Embryonic facial prominence (tissue), 1 donor: ENCODE measurements at regions not wholly inside any gene's neighbourhood (a gene's known extent, or its start where the extent isn't known, plus 50 kb on each side); places are given as distances from the start of the nearest gene placed in this dataset.

Experiments
- DNase-seq: peaks from one replicate; pipeline ENCODE4 v3.0.0-alpha.2; 2016; ENCODE audit errors: extremely low spot score

GRCh38 chr5:163622799-163623198, 117.4 kb downstream of the MAT2B start:
- no peak for DNase-seq

GRCh38 chr5:163623524-163623923, 118.1 kb downstream of the MAT2B start:
- DNase-seq: no peak

- no peak for DNase-seq
Measured at GRCh38 chr5:163623986-163624385, 118.6 kb downstream of the MAT2B start.

GRCh38 chr5:163624431-163624830, 119.0 kb downstream of the MAT2B start:
- no peak for DNase-seq

GRCh38 chr5:163626904-163627434, 121.5 kb downstream of the MAT2B start:
- no peak for DNase-seq

- no peak for DNase-seq
Measured at GRCh38 chr5:163631856-163632255, 126.4 kb downstream of the MAT2B start.

- no peak for DNase-seq
Measured at GRCh38 chr5:163633926-163634460, 128.6 kb downstream of the MAT2B start.

GRCh38 chr5:163635631-163636030, 130.2 kb downstream of the MAT2B start:
- DNase-seq: no peak

GRCh38 chr5:163642904-163643303, 137.5 kb downstream of the MAT2B start:
- DNase-seq: no peak

GRCh38 chr5:163645421-163646416, 140.3 kb downstream of the MAT2B start:
- no peak for DNase-seq

GRCh38 chr5:163649514-163649913, 144.1 kb downstream of the MAT2B start:
- no peak for DNase-seq

- no peak for DNase-seq
Measured at GRCh38 chr5:163653526-163653925, 148.1 kb downstream of the MAT2B start.

- DNase-seq: no peak
Measured at GRCh38 chr5:163658702-163659567, 153.5 kb downstream of the MAT2B start.

GRCh38 chr5:163659568-163659902, 154.1 kb downstream of the MAT2B start:
- no peak for DNase-seq

GRCh38 chr5:163660486-163660885, 155.1 kb downstream of the MAT2B start:
- no peak for DNase-seq

- no peak for DNase-seq
Measured at GRCh38 chr5:163661360-163661759, 155.9 kb downstream of the MAT2B start.

GRCh38 chr5:163670036-163670435, 164.6 kb downstream of the MAT2B start:
- no peak for DNase-seq

GRCh38 chr5:163677092-163677491, 171.7 kb downstream of the MAT2B start:
- DNase-seq: no peak

- DNase-seq: no peak
Measured at GRCh38 chr5:163682234-163682633, 176.8 kb downstream of the MAT2B start.

- no peak for DNase-seq
Measured at GRCh38 chr5:163687414-163687813, 182.0 kb downstream of the MAT2B start.

- DNase-seq: no peak
Measured at GRCh38 chr5:163692091-163692490, 186.7 kb downstream of the MAT2B start.
